ENCODE measurements at regions not wholly inside any gene's neighbourhood (a gene's known extent, or its start where the extent isn't known, plus 50 kb on each side); places are given as distances from the start of the nearest gene placed in this dataset.

DNA sequence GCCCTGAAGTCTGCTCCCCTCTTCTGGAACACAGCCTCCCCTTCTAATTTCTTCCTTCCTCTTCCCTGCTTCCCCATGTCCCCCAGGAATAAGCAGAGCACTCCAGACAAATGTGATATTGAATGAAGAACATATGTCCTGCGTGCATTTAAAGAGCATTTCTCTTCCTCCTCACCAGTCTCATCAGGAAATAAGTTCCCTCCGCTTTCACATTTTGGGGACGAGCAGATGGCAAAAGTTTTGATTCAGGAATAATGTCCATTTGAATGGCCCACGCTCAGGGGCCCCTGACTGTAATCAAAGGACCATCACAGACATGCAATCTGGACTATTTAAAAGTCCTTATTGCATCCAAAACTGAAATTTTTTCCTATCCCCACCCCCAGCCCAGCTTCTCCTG, 316.1 kb downstream of the CDK5RAP2 start:
- no peak for TF ChIP-seq CTCF (IDR thresholded peaks at IDR 0.05; ENCODE audit: borderline replicate concordance, control extremely low read depth, extremely low read depth, insufficient read depth, missing control alignments)
- no peak for DNase-seq (ENCODE audit: low spot score)
- in situ Hi-C loops (cut with MboI; ENCODE audit: low sequenced_read_pairs, unreplicated experiment), result no loop called here

DNA sequence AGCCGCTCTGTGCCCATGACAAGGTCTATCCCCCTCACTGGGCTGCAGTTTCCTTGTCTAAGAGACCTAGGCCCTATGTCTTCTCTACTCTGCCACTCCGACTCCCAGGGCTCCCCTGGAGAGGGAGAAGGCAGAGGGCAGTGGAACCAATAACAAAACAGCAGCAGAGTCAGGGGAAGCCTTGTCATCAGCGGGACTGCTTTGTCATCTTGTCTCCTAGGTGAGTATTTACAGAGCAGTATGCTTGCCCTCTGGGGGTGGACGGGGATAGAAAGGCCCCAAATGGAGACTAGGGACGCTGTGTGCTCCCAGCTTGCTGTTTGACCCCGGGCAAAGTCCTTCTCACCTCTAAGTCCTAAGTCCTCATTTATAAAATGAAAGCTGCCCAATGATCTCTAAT, 318.5 kb downstream of the CDK5RAP2 start:
- in situ Hi-C loops (cut with MboI; ENCODE audit: low sequenced_read_pairs, unreplicated experiment), result no loop called here
- DNase-seq (ENCODE audit: low spot score), result no peak
- TF ChIP-seq CTCF (IDR thresholded peaks at IDR 0.05; ENCODE audit: borderline replicate concordance, control extremely low read depth, extremely low read depth, insufficient read depth, missing control alignments), result no peak

DNA sequence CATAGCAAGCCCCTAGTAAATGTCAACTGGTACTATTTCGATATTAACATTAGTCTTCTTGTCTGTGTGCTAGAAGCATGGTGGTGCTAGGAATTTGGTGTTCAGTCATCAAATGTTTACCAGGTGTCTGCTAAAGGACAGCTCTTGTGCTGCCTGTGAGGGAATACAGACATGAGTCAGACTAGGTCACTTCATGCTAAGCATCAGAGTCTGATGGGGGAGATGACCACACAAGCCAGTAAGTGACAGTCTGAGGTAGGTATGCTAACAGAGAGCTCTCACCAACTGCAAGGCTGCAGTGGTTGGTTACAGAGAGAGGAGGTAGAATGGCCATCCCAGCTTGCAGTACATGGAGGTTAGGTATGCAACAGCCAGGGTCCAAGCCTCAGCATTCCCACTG, 320.9 kb downstream of the CDK5RAP2 start:
- in situ Hi-C loops (cut with MboI; ENCODE audit: low sequenced_read_pairs, unreplicated experiment), result no loop called here
- DNase-seq (ENCODE audit: low spot score), result no peak
- no peak for TF ChIP-seq CTCF (IDR thresholded peaks at IDR 0.05; ENCODE audit: borderline replicate concordance, control extremely low read depth, extremely low read depth, insufficient read depth, missing control alignments)

DNA sequence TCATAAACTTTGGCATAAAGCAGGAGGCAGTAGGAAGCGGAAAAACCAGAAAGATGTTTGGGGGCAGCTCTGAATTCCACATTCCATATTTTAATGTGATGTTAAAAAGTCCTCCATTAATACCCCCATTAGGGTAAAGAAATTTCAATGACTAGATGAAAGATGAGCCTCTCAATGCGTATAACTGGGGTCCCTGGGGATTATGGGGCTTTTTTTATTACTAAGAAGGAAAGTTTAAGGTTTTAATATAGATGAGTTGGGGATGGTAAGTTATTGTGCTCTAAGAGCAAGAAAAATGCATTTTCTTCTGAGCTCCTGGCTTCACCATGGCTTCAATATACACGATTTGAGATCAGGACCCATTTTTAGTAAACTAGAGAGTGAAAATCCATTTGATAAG, 321.9 kb downstream of the CDK5RAP2 start:
- no peak for TF ChIP-seq CTCF (IDR thresholded peaks at IDR 0.05; ENCODE audit: borderline replicate concordance, control extremely low read depth, extremely low read depth, insufficient read depth, missing control alignments)
- DNase-seq (ENCODE audit: low spot score), result no peak
- in situ Hi-C loops (cut with MboI; ENCODE audit: low sequenced_read_pairs, unreplicated experiment), result no loop called here

- no peak for DNase-seq (ENCODE audit: low spot score)
- in situ Hi-C loops (cut with MboI; ENCODE audit: low sequenced_read_pairs, unreplicated experiment), result no loop called here
Observed at GRCh38 chr9:120257483-120257882, 322.5 kb downstream of the CDK5RAP2 start.

GRCh38 chr9:120256146-120256545, 323.8 kb downstream of the CDK5RAP2 start:
- no peak for TF ChIP-seq CTCF (IDR thresholded peaks at IDR 0.05; ENCODE audit: borderline replicate concordance, control extremely low read depth, extremely low read depth, insufficient read depth, missing control alignments)
- DNase-seq (ENCODE audit: low spot score), result no peak
- in situ Hi-C loops (cut with MboI; ENCODE audit: low sequenced_read_pairs, unreplicated experiment), result no loop called here

More at GRCh38 chr9:120257483-120257882, 322.5 kb downstream of the CDK5RAP2 start:
- TF ChIP-seq CTCF (IDR thresholded peaks at IDR 0.05; ENCODE audit: borderline replicate concordance, control extremely low read depth, extremely low read depth, insufficient read depth, missing control alignments), result no peak

DNA sequence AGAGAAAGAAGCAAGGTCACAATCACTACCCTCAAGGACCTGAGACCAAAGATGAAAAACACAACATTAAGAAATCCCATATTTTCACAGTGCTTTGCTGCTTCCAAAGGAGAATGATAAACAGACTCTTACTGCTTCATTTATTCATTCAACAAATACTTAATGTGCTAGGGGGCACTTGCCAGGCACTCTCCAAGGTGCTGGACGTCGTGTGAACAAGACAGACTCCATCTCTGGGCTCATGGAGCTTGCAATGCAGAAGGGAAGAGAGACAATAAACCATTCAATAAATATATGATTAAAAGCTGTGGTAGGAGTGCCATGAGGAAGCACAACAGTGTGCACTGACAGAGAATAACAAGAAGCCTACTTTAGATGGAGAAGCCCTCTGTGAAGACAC, 327.7 kb downstream of the CDK5RAP2 start:
- no peak for DNase-seq (ENCODE audit: low spot score)
- in situ Hi-C loops (cut with MboI; ENCODE audit: low sequenced_read_pairs, unreplicated experiment), result no loop called here
- TF ChIP-seq CTCF (IDR thresholded peaks at IDR 0.05; ENCODE audit: borderline replicate concordance, control extremely low read depth, extremely low read depth, insufficient read depth, missing control alignments), result no peak
